Trophoblast cell (in vitro differentiated cells and primary cell): ENCODE measurements at regions not wholly inside any gene's neighbourhood (a gene's known extent, or its start where the extent isn't known, plus 50 kb on each side); places are given as distances from the start of the nearest gene placed in this dataset.

Experiments used
- DNase-seq, 2 donors: peaks; one replicate each; pipeline ENCODE4 v3.0.0-alpha.2; 2016
- H2AFZ ChIP-seq: 2 replicates; pipeline ENCODE4 v1.6.1; 2013; ENCODE audit warnings: low read length, moderate library complexity, mild to moderate bottlenecking; ENCODE audit not compliant: insufficient read depth, poor library complexity
- H2AK5ac ChIP-seq: 2 replicates; pipeline ENCODE4 v1.6.1; 2013; ENCODE audit warnings: mild to moderate bottlenecking, low read length
- H2BK120ac ChIP-seq: 2 replicates; pipeline ENCODE4 v1.6.1; 2013; ENCODE audit warnings: low read length, mild to moderate bottlenecking, moderate library complexity; ENCODE audit not compliant: insufficient read depth, poor library complexity
- H2BK12ac ChIP-seq: 2 replicates; pipeline ENCODE4 v1.6.1; 2013; ENCODE audit warnings: mild to moderate bottlenecking, low read length, moderate library complexity
- H2BK5ac ChIP-seq: 2 replicates; pipeline ENCODE4 v1.6.1; 2013; ENCODE audit warnings: low read length, low read depth, moderate library complexity, mild to moderate bottlenecking; ENCODE audit not compliant: poor library complexity
- H3K14ac ChIP-seq: 2 replicates; pipeline ENCODE4 v1.6.1; 2013; ENCODE audit warnings: mild to moderate bottlenecking, low read length
- H3K18ac ChIP-seq: 2 replicates; pipeline ENCODE4 v1.6.1; 2013; ENCODE audit warnings: mild to moderate bottlenecking, low read length
- H3K23ac ChIP-seq: 2 replicates; pipeline ENCODE4 v1.6.1; 2013; ENCODE audit warnings: low read length
- H3K27ac ChIP-seq: 2 replicates; pipeline ENCODE4 v1.5.1; 2013; ENCODE audit warnings: low read depth, mild to moderate bottlenecking, inconsistent platforms, low read length, moderate library complexity
- H3K27me3 ChIP-seq: 2 replicates; pipeline ENCODE4 v1.6.1; 2013; ENCODE audit warnings: inconsistent platforms, mild to moderate bottlenecking, low read length, moderate library complexity; ENCODE audit not compliant: insufficient read depth
- H3K36me3 ChIP-seq, 2 experiments: 1 replicate in 1 of 2; 2 replicates in 1 of 2; pipeline ENCODE4 v1.6.1; 2013; ENCODE audit warnings: low read length in 2 of 2, mild to moderate bottlenecking in 2 of 2, moderate library complexity in 1 of 2; ENCODE audit not compliant: insufficient read depth in 2 of 2, control insufficient read depth in 1 of 2
- H3K4ac ChIP-seq: 2 replicates; pipeline ENCODE4 v1.6.1; 2013; ENCODE audit warnings: low read depth, mild to moderate bottlenecking, low read length, moderate library complexity
- H3K4me1 ChIP-seq, 2 experiments: 1 replicate in 1 of 2; 2 replicates in 1 of 2; pipeline ENCODE4 v1.6.1; 2013; ENCODE audit warnings: low read length in 2 of 2, mild to moderate bottlenecking in 2 of 2, moderate library complexity in 1 of 2; ENCODE audit not compliant: insufficient read depth in 2 of 2, control insufficient read depth in 1 of 2
- H3K4me2 ChIP-seq: 2 replicates; pipeline ENCODE4 v1.6.1; 2013; ENCODE audit warnings: inconsistent platforms, mild to moderate bottlenecking, low read length, moderate library complexity
- H3K4me3 ChIP-seq: 2 replicates; pipeline ENCODE4 v1.5.1; 2013; ENCODE audit warnings: mild to moderate bottlenecking, low read depth, low read length, inconsistent platforms
- H3K79me1 ChIP-seq: one replicate; pipeline ENCODE4 v1.6.1; 2013; ENCODE audit warnings: low read length
- H3K79me2 ChIP-seq: 2 replicates; pipeline ENCODE4 v1.6.1; 2013; ENCODE audit warnings: low read length, mild to moderate bottlenecking; ENCODE audit not compliant: control insufficient read depth, insufficient read depth, poor library complexity
- H3K9ac ChIP-seq: 2 replicates; pipeline ENCODE4 v1.6.1; 2013; ENCODE audit warnings: mild to moderate bottlenecking, low read length
- H3K9me3 ChIP-seq: 2 replicates; pipeline ENCODE4 v1.6.1; 2013; ENCODE audit warnings: low read depth, mild to moderate bottlenecking, control low read depth, inconsistent platforms, low read length; ENCODE audit not compliant: insufficient read depth
- H4K12ac ChIP-seq: 2 replicates; pipeline ENCODE4 v1.6.1; 2013; ENCODE audit warnings: low read depth, mild to moderate bottlenecking, low read length, moderate library complexity
- H4K8ac ChIP-seq: 2 replicates; pipeline ENCODE4 v1.6.1; 2013; ENCODE audit warnings: low read depth, mild to moderate bottlenecking, low read length, moderate library complexity
- H4K91ac ChIP-seq: one replicate; pipeline ENCODE4 v1.6.1; 2013; ENCODE audit warnings: low read depth, mild to moderate bottlenecking, low read length, moderate library complexity
- WGBS: extraction: QIAGEN DNeasy Blood & Tissue Kit; methylation state at CpG from one replicate; pipeline ENCODE4 v1.1.7; 2013; ENCODE audit warnings: missing lambda C conversion rate; ENCODE audit not compliant: insufficient read length, insufficient coverage; ENCODE audit errors: extremely low coverage; 5-methylcytosine and 5-hydroxymethylcytosine counted together

GRCh38 chr2:164323978-164324377 is 297.3 kb downstream of the GRB14 start:
- no peaks in the 10 kb centered on the region for H3K79me2 ChIP-seq
- H3K4me3 ChIP-seq: no peak overlapping the region
- H2AK5ac ChIP-seq: no peak overlapping the region
- no peaks in the 10 kb centered on the region for H3K79me1 ChIP-seq
- no peak for DNase-seq
- H3K27ac ChIP-seq: no peak overlapping the region
- no peak overlapping the region for H2BK12ac ChIP-seq
- no peak overlapping the region for H2BK5ac ChIP-seq
- no peak overlapping the region for H3K4me2 ChIP-seq
- no peak overlapping the region for H4K91ac ChIP-seq
- H3K9me3 ChIP-seq: no peaks in the 10 kb centered on the region
- no peak overlapping the region for H2BK120ac ChIP-seq
- H3K9ac ChIP-seq: no peak overlapping the region
- H2AFZ ChIP-seq: no peak overlapping the region
- no peak overlapping the region for H4K8ac ChIP-seq
- no peaks in the 10 kb centered on the region for H3K36me3 ChIP-seq
- H3K4me1 ChIP-seq: no peaks in the 10 kb centered on the region
- no peak overlapping the region for H3K14ac ChIP-seq
- no peak overlapping the region for H4K12ac ChIP-seq
- no peak overlapping the region for H3K18ac ChIP-seq
- no peak overlapping the region for H3K4ac ChIP-seq
- no CpG with 5 or more reads among the region's 3 CpGs for WGBS
- H3K23ac ChIP-seq: no peak overlapping the region
- H3K27me3 ChIP-seq: no peaks in the 10 kb centered on the region

GRCh38 chr2:164314148-164314547 is 307.1 kb downstream of the GRB14 start:
- H3K27me3 ChIP-seq: no peaks in the 10 kb centered on the region
- no peaks in the 10 kb centered on the region for H3K79me1 ChIP-seq
- no peak overlapping the region for H3K27ac ChIP-seq
- no peaks in the 10 kb centered on the region for H3K4me1 ChIP-seq
- no peak overlapping the region for H3K9ac ChIP-seq
- DNase-seq: no peak
- no peak overlapping the region for H3K18ac ChIP-seq
- no peak overlapping the region for H3K14ac ChIP-seq
- H2AFZ ChIP-seq: no peak overlapping the region
- H3K23ac ChIP-seq: no peak overlapping the region
- no peak overlapping the region for H4K8ac ChIP-seq
- H2BK5ac ChIP-seq: no peak overlapping the region
- no peak overlapping the region for H2BK12ac ChIP-seq
- H2BK120ac ChIP-seq: no peak overlapping the region
- WGBS: no CpG with 5 or more reads among the region's 4 CpGs
- no peaks in the 10 kb centered on the region for H3K79me2 ChIP-seq
- no peak overlapping the region for H4K12ac ChIP-seq
- no peaks in the 10 kb centered on the region for H3K36me3 ChIP-seq
- H3K4ac ChIP-seq: no peak overlapping the region
- no peak overlapping the region for H2AK5ac ChIP-seq
- H3K4me3 ChIP-seq: no peak overlapping the region
- no peak overlapping the region for H3K4me2 ChIP-seq
- no peaks in the 10 kb centered on the region for H3K9me3 ChIP-seq
- H4K91ac ChIP-seq: no peak overlapping the region

GRCh38 chr2:164306872-164307271 is 314.4 kb downstream of the GRB14 start:
- Histone ChIP-seq H2BK120ac (no peak overlapping the region), H4K91ac (no peak overlapping the region), H3K79me2 (no peaks in the 10 kb centered on the region), H3K4me1 (no peaks in the 10 kb centered on the region), H4K12ac (no peak overlapping the region), H3K79me1 (no peaks in the 10 kb centered on the region), H3K27ac (no peak overlapping the region), H3K14ac (no peak overlapping the region), H3K9ac (no peak overlapping the region), H3K4me2 (no peak overlapping the region), H2AFZ (no peak overlapping the region), H3K23ac (no peak overlapping the region), H3K4me3 (no peak overlapping the region), H4K8ac (no peak overlapping the region), H3K4ac (no peak overlapping the region), H3K27me3 (no peaks in the 10 kb centered on the region), H2BK5ac (no peak overlapping the region), H2BK12ac (no peak overlapping the region), H3K36me3 (no peaks in the 10 kb centered on the region), H3K9me3 (no peaks in the 10 kb centered on the region), H2AK5ac (no peak overlapping the region), H3K18ac (no peak overlapping the region)
- no peak for DNase-seq
- no CpG with 5 or more reads among the region's 2 CpGs for WGBS

- no peak overlapping the region for H3K4ac ChIP-seq
- H2BK120ac ChIP-seq: no peak overlapping the region
- no CpG with 5 or more reads among the region's 4 CpGs for WGBS
- no peaks in the 10 kb centered on the region for H3K79me1 ChIP-seq
- no peak overlapping the region for H2AFZ ChIP-seq
- no peak overlapping the region for H3K23ac ChIP-seq
- no peaks in the 10 kb centered on the region for H3K36me3 ChIP-seq
- no peak overlapping the region for H3K4me3 ChIP-seq
- no peaks in the 10 kb centered on the region for H3K9me3 ChIP-seq
- H4K8ac ChIP-seq: no peak overlapping the region
- H4K91ac ChIP-seq: no peak overlapping the region
- no peak for DNase-seq
- H2AK5ac ChIP-seq: no peak overlapping the region
- no peak overlapping the region for H3K27ac ChIP-seq
- H3K4me1 ChIP-seq: no peaks in the 10 kb centered on the region
- no peaks in the 10 kb centered on the region for H3K79me2 ChIP-seq
- H3K4me2 ChIP-seq: no peak overlapping the region
- H3K27me3 ChIP-seq: no peaks in the 10 kb centered on the region
- no peak overlapping the region for H3K9ac ChIP-seq
- H3K18ac ChIP-seq: no peak overlapping the region
- H2BK5ac ChIP-seq: no peak overlapping the region
- no peak overlapping the region for H4K12ac ChIP-seq
- no peak overlapping the region for H3K14ac ChIP-seq
- no peak overlapping the region for H2BK12ac ChIP-seq
Observed at GRCh38 chr2:164302786-164303185, 318.5 kb downstream of the GRB14 start.
